Natural killer cell treated with Interleukin-12 subunit alpha and Interleukin-12 subunit beta and Interleukin-15 and Interleukin-18, amount 100 ng/mL, for 72 hours (primary cell): ENCODE measurements at regions not wholly inside any gene's neighbourhood (a gene's known extent, or its start where the extent isn't known, plus 50 kb on each side); places are given as distances from the start of the nearest gene placed in this dataset.

Experiments used
- ATAC-seq, 2 donors: fragments of 150-1000 bp; cut with Tn5 transposase in 1 of 2; sonication (Bioruptor Pico), chemical (Tn5 transposase) in 1 of 2; 2 replicates each; pipeline ENCODE4 v1.10.0; 2021
- DNase-seq: peaks from one replicate; pipeline ENCODE4 v3.0.0; 2022; ENCODE audit warnings: low spot score
- H3K27ac Mint-ChIP-seq, 2 donors: 1 replicate in 1 of 2; 2 replicates in 1 of 2; pipeline ENCODE4 v1.8.0; 2022; ENCODE audit warnings: mixed read lengths in 2 of 2, mild to moderate bottlenecking in 1 of 2, moderate library complexity in 1 of 2
- H3K27me3 Mint-ChIP-seq, 2 donors: 1 replicate in 1 of 2; 2 replicates in 1 of 2; pipeline ENCODE4 v1.8.0; 2022; ENCODE audit warnings: mixed read lengths in 2 of 2
- H3K36me3 Mint-ChIP-seq: one replicate; pipeline ENCODE4 v1.8.0; 2022; ENCODE audit warnings: mixed read lengths
- H3K4me1 Mint-ChIP-seq, 2 donors: 1 replicate in 1 of 2; 2 replicates in 1 of 2; pipeline ENCODE4 v1.8.0; 2022; ENCODE audit warnings: low read depth in 2 of 2, mixed read lengths in 2 of 2, mild to moderate bottlenecking in 1 of 2
- H3K4me3 Mint-ChIP-seq: one replicate; pipeline ENCODE4 v1.8.0; 2022; ENCODE audit warnings: mixed read lengths
- H3K9me3 Mint-ChIP-seq: 2 replicates; pipeline ENCODE4 v1.8.0; 2022; ENCODE audit warnings: mixed read lengths

GRCh38 chr12:114302606-114303315 is 103.2 kb downstream of the TBX5 start:
- no peak for ATAC-seq
- H3K27ac Mint-ChIP-seq, result no peak overlapping the region
- no peak for DNase-seq
- peaks cover 2% of the 10 kb centered on the region for H3K9me3 Mint-ChIP-seq
- peaks cover 2 to 12% of the 10 kb centered on the region in 2 donors for H3K27me3 Mint-ChIP-seq
- H3K4me3 Mint-ChIP-seq, result no peak overlapping the region
- H3K36me3 Mint-ChIP-seq, result no peaks in the 10 kb centered on the region
- no peaks in the 10 kb centered on the region for H3K4me1 Mint-ChIP-seq

- Mint-ChIP-seq H3K27ac (no peak overlapping the region), H3K4me3 (no peak overlapping the region), H3K4me1 (no peaks in the 10 kb centered on the region), H3K27me3 (peaks cover 2 to 10% of the 10 kb centered on the region in 2 donors), H3K9me3 (peaks cover 2% of the 10 kb centered on the region), H3K36me3 (no peaks in the 10 kb centered on the region)
- DNase-seq, result no peak
- no peak for ATAC-seq
Observed at GRCh38 chr12:114302117-114302516, 103.8 kb downstream of the TBX5 start.

- DNase-seq, result no peak
- Mint-ChIP-seq H3K36me3 (no peaks in the 10 kb centered on the region), H3K27me3 (no peaks in the 10 kb centered on the region), H3K4me1 (no peaks in the 10 kb centered on the region), H3K4me3 (no peak overlapping the region), H3K27ac (no peak overlapping the region), H3K9me3 (peaks cover 5% of the 10 kb centered on the region)
- no peak for ATAC-seq
Observed at GRCh38 chr12:114294303-114294685, 111.7 kb downstream of the TBX5 start.

- Mint-ChIP-seq H3K27ac (no peak overlapping the region), H3K9me3 (peaks cover 5% of the 10 kb centered on the region), H3K4me3 (no peak overlapping the region), H3K36me3 (no peaks in the 10 kb centered on the region), H3K27me3 (no peaks in the 10 kb centered on the region), H3K4me1 (no peaks in the 10 kb centered on the region)
- no peak for ATAC-seq
- no peak for DNase-seq
Observed at GRCh38 chr12:114293571-114294302, 112.2 kb downstream of the TBX5 start.

GRCh38 chr12:114293073-114293472 is 112.9 kb downstream of the TBX5 start:
- DNase-seq (no peak), ATAC-seq (no peak)
- Mint-ChIP-seq H3K36me3 (no peaks in the 10 kb centered on the region), H3K27me3 (no peaks in the 10 kb centered on the region), H3K4me3 (no peak overlapping the region), H3K4me1 (no peaks in the 10 kb centered on the region), H3K27ac (no peak overlapping the region), H3K9me3 (peaks cover 5% of the 10 kb centered on the region)

- no peak overlapping the region for H3K27ac Mint-ChIP-seq
Observed at GRCh38 chr12:114291389-114292060, 114.4 kb downstream of the TBX5 start.

GRCh38 chr12:114287821-114288525 is 118.0 kb downstream of the TBX5 start:
- DNase-seq (no peak), ATAC-seq (no peak)
- H3K27ac Mint-ChIP-seq, result no peak overlapping the region
- no peaks in the 10 kb centered on the region for H3K4me1 Mint-ChIP-seq
- H3K27me3 Mint-ChIP-seq, result peaks cover 0 to 3% of the 10 kb centered on the region in 2 donors
- no peak overlapping the region for H3K4me3 Mint-ChIP-seq
- H3K36me3 Mint-ChIP-seq, result no peaks in the 10 kb centered on the region
- H3K9me3 Mint-ChIP-seq, result no peaks in the 10 kb centered on the region

More at GRCh38 chr12:114291389-114292060, 114.4 kb downstream of the TBX5 start:
- ATAC-seq (no peak), DNase-seq (no peak)
- no peaks in the 10 kb centered on the region for H3K27me3 Mint-ChIP-seq
- no peaks in the 10 kb centered on the region for H3K36me3 Mint-ChIP-seq
- no peaks in the 10 kb centered on the region for H3K4me1 Mint-ChIP-seq
- no peak overlapping the region for H3K4me3 Mint-ChIP-seq
- H3K9me3 Mint-ChIP-seq, result peaks cover 5% of the 10 kb centered on the region

- Mint-ChIP-seq H3K27me3 (peaks cover 0 to 7% of the 10 kb centered on the region in 2 donors), H3K4me1 (no peaks in the 10 kb centered on the region), H3K36me3 (no peaks in the 10 kb centered on the region), H3K27ac (no peak overlapping the region), H3K4me3 (no peak overlapping the region), H3K9me3 (no peaks in the 10 kb centered on the region)
- DNase-seq (no peak), ATAC-seq (no peak)
Observed at GRCh38 chr12:114286145-114286544, 119.8 kb downstream of the TBX5 start.

GRCh38 chr12:114285554-114285953 is 120.4 kb downstream of the TBX5 start:
- H3K4me3 Mint-ChIP-seq, result no peak overlapping the region
- ATAC-seq (no peak), DNase-seq (no peak)
- no peaks in the 10 kb centered on the region for H3K36me3 Mint-ChIP-seq
- peaks cover 0 to 7% of the 10 kb centered on the region in 2 donors for H3K27me3 Mint-ChIP-seq
- H3K4me1 Mint-ChIP-seq, result no peaks in the 10 kb centered on the region
- no peaks in the 10 kb centered on the region for H3K9me3 Mint-ChIP-seq
- H3K27ac Mint-ChIP-seq, result no peak overlapping the region

GRCh38 chr12:114284041-114284440 is 121.9 kb downstream of the TBX5 start:
- ATAC-seq, result no peak
- no peak overlapping the region for H3K27ac Mint-ChIP-seq
- H3K9me3 Mint-ChIP-seq, result no peaks in the 10 kb centered on the region
- peaks cover 0 to 7% of the 10 kb centered on the region in 2 donors for H3K27me3 Mint-ChIP-seq
- H3K4me1 Mint-ChIP-seq, result no peaks in the 10 kb centered on the region
- no peak overlapping the region for H3K4me3 Mint-ChIP-seq
- no peaks in the 10 kb centered on the region for H3K36me3 Mint-ChIP-seq
- no peak for DNase-seq

- Mint-ChIP-seq H3K36me3 (no peaks in the 10 kb centered on the region), H3K4me3 (no peak overlapping the region), H3K27me3 (peaks cover 2 to 10% of the 10 kb centered on the region in 2 donors), H3K27ac (no peak overlapping the region), H3K4me1 (no peaks in the 10 kb centered on the region), H3K9me3 (no peaks in the 10 kb centered on the region)
- ATAC-seq (no peak), DNase-seq (no peak)
Observed at GRCh38 chr12:114275932-114276785, 129.8 kb downstream of the TBX5 start.

- Mint-ChIP-seq H3K27me3 (peaks cover 3 to 18% of the 10 kb centered on the region in 2 donors), H3K36me3 (no peaks in the 10 kb centered on the region), H3K27ac (no peak overlapping the region), H3K4me1 (no peaks in the 10 kb centered on the region), H3K9me3 (no peaks in the 10 kb centered on the region), H3K4me3 (no peak overlapping the region)
- DNase-seq (no peak), ATAC-seq (no peak)
Observed at GRCh38 chr12:114275086-114275485, 130.9 kb downstream of the TBX5 start.

- Mint-ChIP-seq H3K9me3 (no peaks in the 10 kb centered on the region), H3K36me3 (no peaks in the 10 kb centered on the region), H3K4me1 (peaks cover 0 to 2% of the 10 kb centered on the region in 2 donors), H3K27me3 (peaks cover 7 to 27% of the 10 kb centered on the region in 2 donors), H3K4me3 (no peak overlapping the region), H3K27ac (no peak overlapping the region)
- no peak for DNase-seq
- no peak for ATAC-seq
Observed at GRCh38 chr12:114274131-114274530, 131.8 kb downstream of the TBX5 start.
